ENCODE measurements at regions not wholly inside any gene's neighbourhood (a gene's known extent, or its start where the extent isn't known, plus 50 kb on each side); places are given as distances from the start of the nearest gene placed in this dataset.

GRCh38 chr2:120620025-120620793, 115.5 kb upstream of the GLI2 start:
- no peaks in the 10 kb centered on the region for H3K36me3 ChIP-seq
- DNase-seq = no peak
- H3K9me3 ChIP-seq = no peaks in the 10 kb centered on the region
- no peaks in the 10 kb centered on the region for H3K27me3 ChIP-seq
- no peaks in the 10 kb centered on the region for H3K4me1 ChIP-seq
- H3K4me3 ChIP-seq (ENCODE audit: low read depth, low read length) = no peak overlapping the region
- TF ChIP-seq CTCF (IDR thresholded peaks at IDR 0.05; ENCODE audit: low read depth, low read length) = no peak

GRCh38 chr2:120622159-120622869, 113.4 kb upstream of the GLI2 start:
- no peaks in the 10 kb centered on the region for H3K36me3 ChIP-seq
- no peaks in the 10 kb centered on the region for H3K27me3 ChIP-seq
- no peak overlapping the region for H3K4me3 ChIP-seq (ENCODE audit: low read depth, low read length)
- H3K9me3 ChIP-seq = no peaks in the 10 kb centered on the region
- H3K4me1 ChIP-seq = no peaks in the 10 kb centered on the region
- no peak for DNase-seq
- no peak for TF ChIP-seq CTCF (IDR thresholded peaks at IDR 0.05; ENCODE audit: low read depth, low read length)

GRCh38 chr2:120622886-120623753, 112.5 kb upstream of the GLI2 start:
- Histone ChIP-seq H3K4me1 (no peaks in the 10 kb centered on the region), H3K4me3 (ENCODE audit: low read depth, low read length) (no peak overlapping the region), H3K36me3 (no peaks in the 10 kb centered on the region), H3K27me3 (no peaks in the 10 kb centered on the region), H3K9me3 (no peaks in the 10 kb centered on the region)
- no peak for DNase-seq
- no peak for TF ChIP-seq CTCF (IDR thresholded peaks at IDR 0.05; ENCODE audit: low read depth, low read length)

- no peaks in the 10 kb centered on the region for H3K27me3 ChIP-seq
- no peaks in the 10 kb centered on the region for H3K36me3 ChIP-seq
- TF ChIP-seq CTCF (IDR thresholded peaks at IDR 0.05; ENCODE audit: low read depth, low read length) = no peak
- no peaks in the 10 kb centered on the region for H3K9me3 ChIP-seq
- no peaks in the 10 kb centered on the region for H3K4me1 ChIP-seq
- H3K4me3 ChIP-seq (ENCODE audit: low read depth, low read length) = no peak overlapping the region
- no peak for DNase-seq
These were observed 111.5 kb upstream of the GLI2 start for GRCh38 chr2:120624061-120624737.

- Histone ChIP-seq H3K9me3 (no peaks in the 10 kb centered on the region), H3K27me3 (no peaks in the 10 kb centered on the region), H3K36me3 (no peaks in the 10 kb centered on the region), H3K4me3 (ENCODE audit: low read depth, low read length) (no peak overlapping the region), H3K4me1 (no peaks in the 10 kb centered on the region)
- no peak for DNase-seq
- no peak for TF ChIP-seq CTCF (IDR thresholded peaks at IDR 0.05; ENCODE audit: low read depth, low read length)
These were observed 110.8 kb upstream of the GLI2 start for GRCh38 chr2:120624738-120625446.
